Activated T-cell treated with anti-CD3 and anti-CD28 coated beads, Interleukin-2, amount 50 U/mL, for 24 hours (primary cell): ENCODE measurements at regions not wholly inside any gene's neighbourhood (a gene's known extent, or its start where the extent isn't known, plus 50 kb on each side); places are given as distances from the start of the nearest gene placed in this dataset.
"Not testable (repeated sequence)": the region's sequence is repeated elsewhere in the genome, so short reads cannot be mapped to it uniquely, and the experiment has no call there.

ENCODE experiments used
- DNase-seq: peaks from one replicate; pipeline ENCODE4 v3.0.0-alpha.2; 2020
- H3K27ac Mint-ChIP-seq: 2 replicates; pipeline ENCODE4 v1.8.0; 2020; ENCODE audit warnings: mild to moderate bottlenecking, mixed read lengths
- H3K27me3 Mint-ChIP-seq: 2 replicates; pipeline ENCODE4 v1.8.0; 2020; ENCODE audit warnings: mixed read lengths
- H3K36me3 Mint-ChIP-seq: 2 replicates; pipeline ENCODE4 v1.8.0; 2020; ENCODE audit warnings: low read depth, mixed read lengths
- H3K4me1 Mint-ChIP-seq: 2 replicates; pipeline ENCODE4 v1.8.0; 2020; ENCODE audit warnings: low read depth, mixed read lengths
- H3K4me3 Mint-ChIP-seq: 2 replicates; pipeline ENCODE4 v1.8.0; 2020; ENCODE audit warnings: mild to moderate bottlenecking, moderate library complexity, mixed read lengths
- H3K9me3 Mint-ChIP-seq: 2 replicates; pipeline ENCODE4 v1.8.0; 2020; ENCODE audit warnings: mixed read lengths

GRCh38 chrX:56618323-56618722 is 54.9 kb downstream of the UBQLN2 start:
- no peaks in the 10 kb centered on the region for H3K4me1 Mint-ChIP-seq
- peaks cover 49% of the 10 kb centered on the region for H3K27me3 Mint-ChIP-seq
- DNase-seq = no peak
- no peak overlapping the region for H3K4me3 Mint-ChIP-seq
- no peak overlapping the region for H3K27ac Mint-ChIP-seq
- no peaks in the 10 kb centered on the region for H3K36me3 Mint-ChIP-seq
- peaks cover 3% of the 10 kb centered on the region for H3K9me3 Mint-ChIP-seq

DNA sequence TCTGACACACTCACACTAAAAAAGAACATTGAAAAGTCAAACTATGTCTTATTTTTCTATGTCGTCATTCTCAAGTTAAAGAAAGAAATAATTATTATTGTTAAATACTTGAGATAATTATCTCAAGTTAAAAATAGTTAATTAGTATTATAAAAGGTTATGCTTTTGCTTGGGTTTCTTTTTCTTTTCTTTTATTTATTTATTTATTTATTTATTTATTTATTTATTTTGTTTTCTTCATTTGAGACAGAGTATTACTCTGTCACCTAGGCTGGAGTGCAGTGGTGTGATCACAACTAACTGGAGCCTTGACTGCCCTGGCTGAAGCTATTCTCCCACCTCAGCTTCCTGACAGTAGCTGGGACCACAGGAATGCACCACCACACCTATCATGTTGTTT is 59.9 kb downstream of the UBQLN2 start:
- DNase-seq = no peak
- peaks cover 29% of the 10 kb centered on the region for H3K27me3 Mint-ChIP-seq
- peaks cover 18% of the 10 kb centered on the region for H3K9me3 Mint-ChIP-seq
- peaks cover 2% of the 10 kb centered on the region for H3K36me3 Mint-ChIP-seq
- no peaks in the 10 kb centered on the region for H3K4me1 Mint-ChIP-seq
- H3K27ac Mint-ChIP-seq = no peak overlapping the region
- no peak overlapping the region for H3K4me3 Mint-ChIP-seq

GRCh38 chrX:56635060-56635459 is 71.6 kb downstream of the UBQLN2 start:
- H3K27ac Mint-ChIP-seq, DNase-seq, H3K4me3 Mint-ChIP-seq, H3K4me1 Mint-ChIP-seq, H3K9me3 Mint-ChIP-seq, H3K36me3 Mint-ChIP-seq: not testable (repeated sequence)
- peaks cover 76% of the 10 kb centered on the region for H3K27me3 Mint-ChIP-seq

GRCh38 chrX:56661193-56661592 is 67.8 kb upstream of the NBDY start:
- DNase-seq = no peak
- Mint-ChIP-seq H3K4me3 (no peak overlapping the region), H3K27me3 (peaks cover 51% of the 10 kb centered on the region), H3K36me3 (peaks cover 3% of the 10 kb centered on the region), H3K27ac (no peak overlapping the region), H3K9me3 (peaks cover 2% of the 10 kb centered on the region), H3K4me1 (no peaks in the 10 kb centered on the region)
